ENCODE measurements at regions not wholly inside any gene's neighbourhood (a gene's known extent, or its start where the extent isn't known, plus 50 kb on each side); places are given as distances from the start of the nearest gene placed in this dataset.
"Not testable (repeated sequence)": the region's sequence is repeated elsewhere in the genome, so short reads cannot be mapped to it uniquely, and the experiment has no call there.

- DNase-seq (ENCODE audit: low read depth in 2 of 2): no peak
Measured at GRCh38 chr2:381941-382727, 94.2 kb upstream of the ALKAL2 start.

DNA sequence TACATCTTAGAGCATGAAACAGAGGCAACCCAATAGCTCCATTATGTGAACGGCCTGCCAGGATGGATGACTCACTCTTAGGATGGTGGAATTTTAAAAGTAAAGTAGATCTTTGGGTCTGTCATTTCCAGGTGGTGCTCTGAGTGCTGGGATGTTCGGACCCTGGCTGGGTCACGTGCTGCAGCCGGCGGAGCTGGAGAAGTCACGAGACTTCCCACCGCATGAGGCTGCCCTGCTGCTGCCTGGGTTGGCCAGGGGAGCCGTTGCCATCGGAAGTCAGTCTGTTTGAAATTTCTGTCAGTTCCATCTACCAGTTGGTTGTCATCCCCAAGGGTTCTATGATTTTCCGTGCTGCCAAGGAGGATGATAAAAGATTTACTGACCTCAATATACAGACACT, 93.3 kb upstream of the ALKAL2 start:
- no peak for DNase-seq (ENCODE audit: low read depth in 2 of 2)

- no peak for DNase-seq (ENCODE audit: low read depth in 2 of 2)
Measured at GRCh38 chr2:380772-381171, 92.9 kb upstream of the ALKAL2 start.

DNA sequence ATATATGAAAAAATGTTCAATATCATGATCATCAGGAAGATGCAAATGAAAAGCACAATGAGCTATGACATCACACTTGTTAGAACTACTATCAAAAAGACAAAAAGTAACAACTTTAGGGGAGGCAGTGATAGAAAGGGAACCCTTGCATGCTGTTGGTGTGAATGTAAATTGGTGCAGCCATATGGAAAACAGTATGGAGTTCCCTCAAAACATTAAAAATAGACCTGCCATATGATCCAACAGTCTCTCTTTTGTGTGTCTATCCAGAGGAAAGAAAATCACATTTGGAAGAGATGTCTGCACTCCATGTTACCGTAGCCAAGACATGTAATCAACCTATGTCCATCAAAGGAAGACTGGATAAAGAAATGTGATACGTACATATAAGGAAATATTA, 92.3 kb upstream of the ALKAL2 start:
- no peak for DNase-seq (ENCODE audit: low read depth in 2 of 2)

GRCh38 chr2:379778-380177, 91.9 kb upstream of the ALKAL2 start:
- no peak for DNase-seq (ENCODE audit: low read depth in 2 of 2)

DNA sequence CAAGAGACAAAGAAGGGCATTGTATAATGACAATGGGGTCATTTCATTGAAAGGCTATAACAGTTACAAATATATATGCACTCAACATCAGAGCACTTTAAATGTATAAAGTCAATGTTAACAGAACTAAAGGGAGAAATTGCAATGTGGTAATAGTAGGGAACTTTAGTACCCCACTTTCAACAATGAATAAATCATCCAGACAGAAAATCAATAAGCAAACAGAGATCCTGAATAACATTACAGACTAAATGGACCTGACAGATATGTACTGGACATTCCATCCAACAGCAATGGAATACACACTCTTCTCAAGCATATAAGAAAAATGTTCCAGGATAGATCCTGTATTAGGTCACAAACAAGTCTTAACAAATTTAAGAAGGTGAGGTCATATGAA, 90.5 kb upstream of the ALKAL2 start:
- no peak for DNase-seq (ENCODE audit: low read depth in 2 of 2)

DNA sequence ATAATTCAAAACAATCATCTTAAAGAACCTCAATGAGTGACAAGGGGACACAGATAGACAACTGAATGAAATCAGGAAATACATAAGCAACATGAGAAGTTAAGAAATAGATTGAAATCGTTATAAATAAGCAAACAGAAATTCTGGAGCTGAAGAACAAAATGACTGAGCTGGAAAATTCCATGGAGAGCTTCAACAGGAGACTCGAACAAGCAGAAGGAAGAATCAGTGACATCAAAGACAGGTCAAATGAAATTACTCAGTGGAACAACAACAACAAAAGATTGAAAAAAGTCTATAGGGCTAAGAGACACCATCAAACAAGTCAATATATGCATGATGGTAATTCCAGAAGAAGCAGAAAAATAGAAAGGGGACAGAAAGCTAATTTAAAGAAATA, 89.5 kb upstream of the ALKAL2 start:
- DNase-seq (ENCODE audit: low read depth in 2 of 2): no peak

DNA sequence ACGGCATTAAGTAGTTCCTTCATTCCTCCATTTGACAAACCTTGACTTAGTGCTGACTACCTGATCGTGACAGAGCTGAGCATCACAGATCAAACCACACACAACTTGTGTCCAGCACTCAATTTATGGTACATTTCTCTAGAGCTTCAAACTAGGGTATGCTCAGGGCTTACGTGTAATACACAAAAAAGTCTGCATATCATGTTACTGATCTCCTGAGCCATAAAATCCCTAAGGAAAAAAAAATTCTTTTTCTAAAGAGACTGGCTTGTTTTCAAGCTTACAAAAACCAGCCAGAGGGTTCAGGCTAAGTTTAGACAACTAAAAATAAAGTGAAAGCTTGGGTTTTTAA, 88.0 kb upstream of the ALKAL2 start:
- no peak for DNase-seq (ENCODE audit: low read depth in 2 of 2)

GRCh38 chr2:375270-375955, 87.5 kb upstream of the ALKAL2 start:
- DNase-seq (ENCODE audit: low read depth in 2 of 2): no peak

DNA sequence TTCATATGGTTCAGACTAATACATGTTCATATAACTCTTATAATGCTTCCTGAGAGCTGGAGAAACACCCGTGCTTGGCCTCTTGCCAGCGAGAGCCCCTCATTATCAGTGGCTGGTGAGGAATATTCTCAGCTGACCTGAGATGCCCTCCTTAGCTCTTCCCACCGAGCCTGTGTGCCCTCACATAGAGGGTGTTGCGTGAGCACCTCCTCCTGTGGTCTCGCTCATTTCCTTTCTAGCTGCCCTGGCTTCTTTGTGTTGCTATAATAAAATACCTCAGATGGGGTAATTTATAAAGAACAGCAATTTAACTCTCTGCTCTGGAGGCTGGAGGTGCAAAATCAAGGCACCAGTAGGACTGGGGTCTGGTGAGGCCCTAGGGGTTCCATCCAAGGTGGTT, 80.5 kb upstream of the ALKAL2 start:
- no peak for DNase-seq (ENCODE audit: low read depth in 2 of 2)

GRCh38 chr2:367246-367645, 79.4 kb upstream of the ALKAL2 start:
- DNase-seq (ENCODE audit: low read depth in 2 of 2): no peak

DNA sequence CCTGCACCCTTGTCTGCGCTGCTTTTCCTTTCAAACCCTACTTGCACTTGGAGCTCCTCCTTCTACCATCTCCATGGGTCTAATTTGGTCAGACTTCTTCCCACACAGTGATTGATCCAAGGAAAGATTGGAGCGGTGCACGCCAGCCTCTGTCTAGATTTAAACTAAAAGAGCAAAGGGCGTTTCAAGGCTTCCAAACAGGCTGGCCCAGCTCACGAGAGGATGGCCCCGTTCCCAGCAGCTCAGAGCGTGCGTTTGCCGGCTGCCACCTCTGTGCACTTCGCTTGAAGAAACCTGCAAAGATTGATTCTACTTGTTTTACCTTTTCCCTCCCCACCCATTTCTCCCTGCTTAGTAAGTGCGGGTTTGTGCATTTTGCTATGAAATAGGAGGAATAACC, 78.8 kb upstream of the ALKAL2 start:
- DNase-seq (ENCODE audit: low read depth in 2 of 2): no peak

DNA sequence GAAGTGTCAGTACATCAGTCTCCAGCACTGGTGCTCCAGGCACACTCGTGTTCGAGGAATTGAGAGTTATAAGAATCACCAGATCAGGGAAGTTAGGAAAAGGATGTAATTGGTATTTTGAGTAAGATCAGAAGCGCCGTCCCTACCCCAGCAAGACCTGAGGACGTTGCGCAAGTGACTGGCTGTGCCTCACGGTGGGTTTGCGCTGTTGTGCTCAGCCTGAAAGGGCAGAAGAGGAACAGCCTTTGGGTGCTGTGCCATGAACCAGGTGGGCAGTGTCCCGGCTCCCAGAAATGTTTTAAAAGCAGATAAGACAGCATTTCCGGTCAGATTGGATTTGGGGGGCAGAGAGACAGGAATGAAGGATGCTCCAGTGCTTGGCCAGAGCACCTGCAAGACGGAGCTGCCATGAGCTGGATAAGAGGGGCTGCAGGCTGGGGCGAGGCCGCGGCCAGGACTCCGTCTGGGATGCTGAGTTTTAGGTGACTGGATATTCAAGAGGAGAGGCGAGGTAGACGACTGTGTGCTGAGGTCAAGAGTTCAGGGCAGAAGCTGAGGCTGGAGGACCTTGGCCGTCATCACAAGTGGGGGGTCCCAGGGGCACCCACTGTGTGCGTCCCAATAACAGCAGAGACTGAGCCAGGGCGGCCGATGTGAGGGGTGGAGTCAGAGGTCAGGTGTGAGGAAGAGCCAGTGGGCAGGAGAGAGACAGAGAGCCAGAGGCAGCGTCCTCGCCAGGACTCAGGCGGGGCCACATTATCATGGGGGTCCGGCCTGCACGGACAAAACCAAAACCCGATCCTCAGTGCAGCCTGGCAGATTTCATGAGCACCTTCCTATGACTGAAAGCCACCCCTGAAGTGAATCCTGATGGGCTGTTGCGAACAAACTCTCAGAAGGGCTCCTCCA, 77.7 kb upstream of the ALKAL2 start:
- DNase-seq (ENCODE audit: low read depth in 2 of 2): no peak

- no peak for DNase-seq (ENCODE audit: low read depth in 2 of 2)
Measured at GRCh38 chr2:363824-364470, 76.1 kb upstream of the ALKAL2 start.

- no peak for DNase-seq (ENCODE audit: low read depth in 2 of 2)
Measured at GRCh38 chr2:362924-363323, 75.0 kb upstream of the ALKAL2 start.

DNA sequence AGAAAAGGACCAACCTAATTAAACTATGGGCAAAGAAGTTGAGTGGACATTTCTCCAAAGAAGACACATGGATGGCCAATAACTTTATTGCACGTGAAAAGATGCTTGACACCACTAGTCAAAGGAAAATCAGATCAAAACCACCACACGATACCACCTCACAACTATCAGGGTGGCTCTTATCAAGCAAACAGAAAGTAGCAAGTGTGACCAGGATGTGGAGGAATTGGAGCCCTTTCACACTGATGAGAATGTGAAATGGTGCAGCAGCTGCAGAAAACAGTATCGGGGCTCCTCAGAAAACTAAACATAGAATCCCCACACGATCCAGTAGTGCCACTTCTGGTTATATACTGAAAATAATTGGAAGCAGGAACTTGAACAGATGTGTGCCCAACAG, 72.2 kb upstream of the ALKAL2 start:
- no peak for DNase-seq (ENCODE audit: low read depth in 2 of 2)

DNA sequence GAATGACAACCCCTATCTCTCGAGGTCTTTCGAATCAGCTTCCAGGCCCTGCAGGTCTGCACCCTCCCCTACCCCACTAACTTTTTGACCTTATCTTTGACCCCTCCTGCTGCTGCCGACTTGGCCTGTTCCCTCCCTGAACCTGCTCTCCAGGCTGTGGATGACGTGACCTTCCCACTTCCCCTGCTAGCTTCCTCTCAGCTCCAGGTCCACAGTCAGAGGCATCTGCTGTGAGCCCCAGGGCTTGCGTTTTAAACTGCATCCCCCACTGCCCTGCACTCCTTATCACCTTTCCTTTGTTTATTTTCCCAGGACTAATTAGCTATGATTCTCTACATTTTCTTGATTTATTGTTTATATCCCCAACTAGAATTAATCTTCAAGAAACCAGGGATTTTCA, 71.2 kb upstream of the ALKAL2 start:
- DNase-seq (ENCODE audit: low read depth in 2 of 2): no peak

DNA sequence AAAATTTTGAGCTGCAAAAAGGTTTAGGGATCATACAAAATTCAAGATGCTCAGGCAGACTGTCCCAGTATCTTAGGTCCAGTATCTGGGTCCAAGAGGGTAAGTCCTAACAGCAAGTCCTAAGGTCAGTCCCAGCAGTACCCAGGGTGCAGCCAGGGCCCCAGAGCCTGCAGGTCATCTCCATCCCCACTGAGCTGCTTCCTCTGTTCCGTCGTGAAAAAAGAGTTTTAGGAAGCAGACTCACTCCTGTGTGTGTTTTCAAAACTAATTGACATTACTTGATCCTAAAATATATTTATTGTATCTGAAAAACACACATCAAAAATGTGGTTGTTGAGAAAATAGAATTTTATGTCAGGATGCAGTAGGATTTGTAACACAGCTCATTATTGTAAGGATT, 69.9 kb upstream of the ALKAL2 start:
- no peak for DNase-seq (ENCODE audit: low read depth in 2 of 2)

- not testable (repeated sequence) for DNase-seq (ENCODE audit: low read depth in 2 of 2)
Measured at GRCh38 chr2:356304-356703, 68.4 kb upstream of the ALKAL2 start.

DNA sequence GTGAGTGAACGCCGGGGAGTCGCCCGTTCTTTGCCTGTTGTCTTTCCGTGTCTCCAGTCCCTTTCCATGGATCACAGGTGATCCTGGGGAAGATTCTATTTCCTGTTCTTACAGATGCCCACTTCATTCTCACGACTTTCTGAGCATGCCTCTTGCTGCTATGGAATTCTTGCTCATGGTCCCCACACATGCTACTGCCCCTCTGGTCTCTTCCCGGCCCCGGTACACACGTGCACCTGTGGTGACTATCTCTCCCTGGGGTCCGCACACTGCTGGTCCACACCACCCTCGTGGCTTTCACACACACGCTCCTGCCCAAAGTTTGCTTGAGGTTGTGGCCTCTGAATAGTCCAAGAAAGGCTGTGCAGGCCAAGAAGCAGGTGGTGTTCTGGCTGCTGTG, 67.9 kb upstream of the ALKAL2 start:
- DNase-seq (ENCODE audit: low read depth in 2 of 2): no peak

DNA sequence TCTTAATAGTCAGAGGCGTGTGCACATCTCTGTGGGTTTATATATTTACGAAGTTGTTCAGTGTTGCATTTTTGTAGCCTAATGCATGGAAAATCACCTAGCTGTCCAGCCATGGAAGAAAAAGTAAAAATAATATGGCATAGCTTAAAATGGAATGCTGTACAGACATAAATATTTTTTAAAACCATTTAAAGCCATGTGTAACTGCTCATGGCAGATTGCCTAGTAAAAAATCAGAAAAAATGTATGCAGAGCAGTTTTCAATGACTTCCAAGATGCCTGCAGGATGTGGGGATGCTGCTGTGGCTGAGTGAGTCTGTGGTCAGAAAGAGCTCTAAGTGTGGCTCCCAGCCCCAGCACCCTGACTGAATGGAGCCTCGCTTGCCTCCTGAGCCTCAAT, 64.8 kb upstream of the ALKAL2 start:
- DNase-seq (ENCODE audit: low read depth in 2 of 2): no peak

DNA sequence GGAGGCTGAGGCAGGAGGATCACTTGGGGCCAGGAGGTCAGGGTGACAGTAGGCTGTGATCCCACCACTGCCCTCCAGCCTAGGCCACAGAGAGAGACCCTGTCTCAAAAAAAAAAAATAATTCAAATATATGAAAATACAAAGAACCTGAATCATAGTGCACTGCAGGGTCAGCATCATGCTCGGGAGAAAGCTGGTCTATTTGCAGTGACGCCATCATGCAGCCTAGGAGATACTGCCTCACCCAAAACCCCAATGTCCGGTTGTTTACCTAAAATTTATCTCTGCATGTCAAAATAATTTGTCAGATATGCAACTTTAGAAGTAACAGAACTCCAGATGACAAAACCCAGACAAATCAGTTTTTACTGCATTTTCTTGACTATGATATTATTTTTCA, 61.5 kb upstream of the ALKAL2 start:
- no peak for DNase-seq (ENCODE audit: low read depth in 2 of 2)
